GM13977 (cell line): ENCODE measurements at regions not wholly inside any gene's neighbourhood (a gene's known extent, or its start where the extent isn't known, plus 50 kb on each side); places are given as distances from the start of the nearest gene placed in this dataset.

Experiments used
- DNase-seq: peaks from one replicate; pipeline ENCODE4 v3.0.0; 2012; ENCODE audit warnings: low spot score
- CTCF ChIP-seq: IDR thresholded peaks from 2 replicates; pipeline ENCODE4 v1.5.1; 2012; ENCODE audit warnings: mild to moderate bottlenecking, control low read depth; ENCODE audit not compliant: insufficient read depth; ENCODE audit errors: extremely low read depth, missing control alignments
- in situ Hi-C: fragments of 300-500 bp; cut with MboI; formaldehyde crosslinking; loops from one replicate; pipeline ENCODE4 v1.12.0; 2022; ENCODE audit warnings: low sequenced_read_pairs, low pct_unique_long_range_greater_than_20kb, mixed read lengths, inconsistent platforms; ENCODE audit not compliant: unreplicated experiment

DNA sequence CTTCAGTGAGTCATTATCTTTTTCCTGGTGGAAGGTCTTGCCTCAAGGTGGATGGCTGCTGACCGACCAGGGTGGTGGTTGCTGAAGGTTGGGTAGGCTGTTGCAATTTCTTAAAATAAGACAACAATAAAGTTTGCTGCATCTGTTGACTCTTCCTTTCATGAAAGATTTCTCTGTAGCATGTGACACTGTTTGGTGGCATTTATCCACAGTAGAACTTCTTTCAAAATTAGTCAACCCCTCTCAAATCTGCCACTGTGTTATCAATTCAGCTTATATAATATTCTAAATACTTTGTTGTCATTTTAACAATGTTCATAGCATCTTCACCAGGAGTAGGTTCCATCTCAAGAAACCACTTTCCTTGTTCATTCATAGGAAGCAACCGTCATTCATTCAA, 66.8 kb upstream of the ATXN1 start:
- TF ChIP-seq CTCF = no peak
- in situ Hi-C loops = no loop called here
- DNase-seq = no peak

DNA sequence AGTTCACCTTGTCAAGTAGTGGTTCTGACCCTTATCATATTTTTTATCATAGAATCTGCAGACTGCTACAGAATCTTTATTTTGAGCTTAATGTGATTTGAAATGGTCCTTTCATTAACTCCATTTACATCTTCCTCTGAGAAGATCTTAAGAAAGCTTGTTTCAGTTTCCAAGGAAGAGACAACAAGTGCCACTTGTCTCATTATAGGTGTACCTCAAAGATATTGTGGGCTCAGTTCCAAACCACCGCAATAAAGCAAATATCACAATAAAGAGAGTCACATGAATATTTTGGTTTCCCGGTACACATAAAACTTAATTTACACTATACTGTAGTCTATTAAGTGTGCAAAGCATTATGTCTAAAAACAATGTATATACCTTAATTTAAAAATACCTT, 66.4 kb upstream of the ATXN1 start:
- no peak for DNase-seq
- TF ChIP-seq CTCF = no peak
- in situ Hi-C loops = no loop called here

GRCh38 chr6:16825784-16826183, 64.5 kb upstream of the ATXN1 start:
- in situ Hi-C loops = no loop called here
- no peak for TF ChIP-seq CTCF
- no peak for DNase-seq

DNA sequence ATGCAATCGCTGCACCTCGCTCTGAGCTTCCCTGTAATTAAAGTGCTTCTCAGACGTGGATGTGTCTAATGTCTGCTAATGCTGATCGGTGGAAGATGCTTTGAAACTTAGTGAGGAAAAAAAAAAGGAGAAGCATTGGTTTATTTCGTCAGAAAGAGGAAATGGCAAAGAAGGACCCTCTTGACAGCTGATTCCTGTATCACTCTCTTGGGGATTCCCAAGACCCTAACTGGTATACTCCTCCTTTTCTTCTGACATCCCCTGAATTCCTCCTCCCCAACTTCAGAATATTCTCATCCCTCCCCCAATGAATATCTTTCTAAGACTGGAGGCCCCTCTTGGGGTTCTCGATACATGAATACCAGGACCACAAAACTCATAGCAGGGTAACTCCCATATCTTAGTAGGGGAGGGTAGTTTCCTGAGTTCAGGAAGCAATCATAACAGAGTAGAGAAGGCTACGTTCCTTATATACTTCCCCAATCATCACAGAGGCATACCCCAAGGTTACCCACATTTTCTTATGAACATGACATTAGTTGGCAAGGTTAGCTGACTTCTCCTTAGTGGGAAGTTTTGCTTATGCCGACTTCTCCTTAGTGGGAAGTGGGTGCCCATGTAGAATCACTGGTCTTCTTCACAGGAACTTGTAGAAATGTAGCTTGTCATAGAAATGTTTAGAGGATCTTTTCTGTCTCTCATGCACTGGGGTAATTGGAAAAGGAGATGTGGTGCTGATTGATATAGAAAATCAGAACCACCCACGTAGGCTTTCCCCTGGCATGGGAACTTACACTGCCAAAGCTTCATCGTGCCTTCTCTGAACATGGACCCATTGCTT, 63.8 kb upstream of the ATXN1 start:
- no peak for TF ChIP-seq CTCF
- DNase-seq = no peak
- in situ Hi-C loops = no loop called here

GRCh38 chr6:16823718-16824352, 62.6 kb upstream of the ATXN1 start:
- TF ChIP-seq CTCF = no peak
- in situ Hi-C loops = no loop called here
- DNase-seq = no peak

DNA sequence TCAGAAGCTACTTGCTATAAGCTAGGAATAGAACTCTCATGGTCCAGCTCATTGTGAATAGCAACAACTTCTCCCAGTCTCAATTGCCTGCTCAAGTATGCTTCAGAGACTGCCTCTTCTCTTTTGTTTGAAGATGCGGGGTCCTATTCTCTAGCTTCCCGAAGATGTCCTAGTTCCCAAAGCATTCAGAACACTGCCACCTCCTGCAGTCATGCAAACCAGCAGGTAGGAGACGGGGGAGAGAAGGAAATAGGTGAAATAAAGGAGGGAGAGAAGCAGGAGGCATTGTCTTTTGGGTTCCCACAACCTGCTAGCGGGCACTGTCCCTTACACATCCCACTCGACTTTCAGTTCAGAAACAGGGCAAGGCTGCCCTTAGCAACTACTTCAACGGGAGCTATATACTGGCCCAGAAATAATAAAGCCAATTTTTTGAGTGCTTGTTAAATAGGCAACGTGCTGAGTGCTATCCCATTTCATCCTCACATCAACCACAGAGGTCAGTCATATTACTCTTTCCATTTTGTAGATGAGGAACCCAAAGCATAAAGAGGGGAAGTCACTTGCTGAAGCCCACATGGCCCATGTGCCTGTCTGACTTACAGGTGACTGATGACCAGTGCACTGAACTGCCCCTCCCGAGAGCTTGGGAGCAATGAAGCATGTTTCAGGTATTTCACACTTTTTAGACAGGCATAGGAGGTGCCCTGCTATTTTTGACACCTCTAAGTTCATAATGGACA, 61.9 kb upstream of the ATXN1 start:
- no peak for TF ChIP-seq CTCF
- DNase-seq = no peak
- in situ Hi-C loops = no loop called here
